ENCODE measurements at regions not wholly inside any gene's neighbourhood (a gene's known extent, or its start where the extent isn't known, plus 50 kb on each side); places are given as distances from the start of the nearest gene placed in this dataset.

DNA sequence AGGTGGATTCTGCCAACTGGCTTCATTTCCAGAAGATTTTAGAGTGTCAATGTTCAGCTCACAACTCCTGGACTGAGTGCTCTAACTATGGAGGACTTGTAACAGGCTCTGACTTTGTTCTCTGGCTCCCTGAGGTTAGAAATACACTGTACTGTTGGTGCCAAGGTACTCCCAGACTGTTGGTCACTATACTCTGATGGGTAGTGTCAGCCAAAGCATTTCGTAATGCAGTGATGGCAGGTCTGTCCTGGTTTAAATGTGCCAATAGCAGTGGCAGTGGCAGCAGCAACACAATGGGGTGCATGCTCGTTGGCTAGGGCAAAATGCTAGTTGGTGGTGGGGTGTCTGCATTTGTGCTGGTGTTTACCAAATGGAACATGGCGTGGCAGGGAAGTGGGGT, 472.2 kb downstream of the TDRD3 start:
- POLR2A ChIA-PET: no interaction called here
- TF ChIP-seq, protein P1, sequence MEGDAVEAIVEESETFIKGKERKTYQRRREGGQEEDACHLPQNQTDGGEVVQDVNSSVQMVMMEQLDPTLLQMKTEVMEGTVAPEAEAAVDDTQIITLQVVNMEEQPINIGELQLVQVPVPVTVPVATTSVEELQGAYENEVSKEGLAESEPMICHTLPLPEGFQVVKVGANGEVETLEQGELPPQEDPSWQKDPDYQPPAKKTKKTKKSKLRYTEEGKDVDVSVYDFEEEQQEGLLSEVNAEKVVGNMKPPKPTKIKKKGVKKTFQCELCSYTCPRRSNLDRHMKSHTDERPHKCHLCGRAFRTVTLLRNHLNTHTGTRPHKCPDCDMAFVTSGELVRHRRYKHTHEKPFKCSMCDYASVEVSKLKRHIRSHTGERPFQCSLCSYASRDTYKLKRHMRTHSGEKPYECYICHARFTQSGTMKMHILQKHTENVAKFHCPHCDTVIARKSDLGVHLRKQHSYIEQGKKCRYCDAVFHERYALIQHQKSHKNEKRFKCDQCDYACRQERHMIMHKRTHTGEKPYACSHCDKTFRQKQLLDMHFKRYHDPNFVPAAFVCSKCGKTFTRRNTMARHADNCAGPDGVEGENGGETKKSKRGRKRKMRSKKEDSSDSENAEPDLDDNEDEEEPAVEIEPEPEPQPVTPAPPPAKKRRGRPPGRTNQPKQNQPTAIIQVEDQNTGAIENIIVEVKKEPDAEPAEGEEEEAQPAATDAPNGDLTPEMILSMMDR (IDR thresholded peaks at IDR 0.05; ENCODE audit: control extremely low read depth, extremely low read depth, low read depth, missing control alignments): no peak
- CTCF ChIA-PET: no interaction called here

DNA sequence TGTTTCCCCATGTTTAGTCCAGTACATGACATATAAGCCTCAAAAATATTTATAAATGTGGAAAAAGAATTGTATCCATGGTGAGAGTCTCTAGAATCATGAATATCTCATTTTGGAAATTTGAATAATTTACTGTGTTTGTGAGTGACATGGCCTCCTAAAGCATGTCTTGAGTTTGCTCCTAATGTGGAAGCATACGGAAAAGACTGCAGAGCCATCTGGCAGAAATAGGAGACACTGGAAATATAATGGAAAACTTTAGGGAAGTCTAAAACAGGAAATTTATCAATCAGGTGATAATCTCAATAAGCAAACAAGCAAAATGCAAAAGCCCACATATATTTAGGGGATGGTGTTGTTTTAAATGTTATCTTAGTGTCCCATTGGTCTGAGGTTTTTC, 465.0 kb downstream of the TDRD3 start:
- ChIA-PET CTCF (interaction anchor here (1.2 kb wide), 1 partner anchor 16 kb away, joined by 4 read pairs; no protein-coding TSS in a partner anchor), POLR2A (no interaction called here)
- TF ChIP-seq, protein P1 (IDR thresholded peaks at IDR 0.05; ENCODE audit: control extremely low read depth, extremely low read depth, low read depth, missing control alignments): no peak
- no peak for DNase-seq (ENCODE audit: extremely low spot score)

More for the DNA sequence above, 472.2 kb downstream of the TDRD3 start:
- no peak for DNase-seq (ENCODE audit: extremely low spot score)

DNA sequence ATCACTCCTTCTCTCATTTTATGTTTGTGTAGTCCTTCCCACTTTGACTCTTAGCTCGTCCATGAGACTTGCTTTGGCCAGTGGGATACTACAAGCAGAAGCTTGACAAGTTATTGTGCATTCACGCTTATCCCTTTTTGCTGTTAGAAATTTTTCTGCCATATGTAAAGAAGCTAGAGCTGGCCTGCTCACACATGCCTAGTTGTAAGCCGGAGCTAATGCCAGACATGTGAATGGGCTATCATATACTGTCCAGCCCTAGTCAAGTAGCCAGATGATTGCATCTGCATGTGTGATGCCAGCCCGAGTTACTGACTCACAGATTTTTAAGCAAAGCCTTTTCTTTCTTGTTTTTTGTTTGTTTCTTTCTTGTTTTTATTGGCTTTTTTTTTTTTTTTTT, 460.7 kb downstream of the TDRD3 start:
- ChIA-PET POLR2A (no interaction called here), CTCF (interaction anchor here (0.8 kb wide), 1 partner anchor 16 kb away, joined by 3 read pairs; no protein-coding TSS in a partner anchor)
- TF ChIP-seq, protein P1 (IDR thresholded peaks at IDR 0.05; ENCODE audit: control extremely low read depth, extremely low read depth, low read depth, missing control alignments): no peak
- DNase-seq (ENCODE audit: extremely low spot score): no peak

DNA sequence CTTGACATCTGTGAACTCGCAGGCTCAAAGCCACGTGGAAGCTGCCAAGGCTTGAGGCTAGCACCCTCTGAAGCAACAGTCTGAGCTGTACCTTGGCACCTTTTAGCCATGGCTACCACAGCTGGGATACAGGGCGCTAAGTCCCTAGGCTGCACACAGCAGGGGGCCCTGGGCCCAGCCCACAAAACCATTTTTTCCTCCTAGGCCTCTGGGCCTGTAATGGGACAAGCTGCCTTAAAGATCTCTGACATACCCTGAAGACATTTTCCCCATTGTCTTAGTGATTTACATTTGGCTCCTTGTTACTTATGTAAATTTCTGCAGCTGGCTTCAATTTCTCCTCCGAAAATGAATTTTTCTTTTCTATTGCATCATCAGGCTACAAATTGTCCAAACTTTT, 455.9 kb downstream of the TDRD3 start:
- CTCF ChIA-PET: interaction anchor here (1.2 kb wide), 1 partner anchor 117 kb away, joined by 3 read pairs; no protein-coding TSS in a partner anchor
- TF ChIP-seq, protein P1 (IDR thresholded peaks at IDR 0.05; ENCODE audit: control extremely low read depth, extremely low read depth, low read depth, missing control alignments): no peak
- DNase-seq (ENCODE audit: extremely low spot score): no peak
- POLR2A ChIA-PET: no interaction called here

DNA sequence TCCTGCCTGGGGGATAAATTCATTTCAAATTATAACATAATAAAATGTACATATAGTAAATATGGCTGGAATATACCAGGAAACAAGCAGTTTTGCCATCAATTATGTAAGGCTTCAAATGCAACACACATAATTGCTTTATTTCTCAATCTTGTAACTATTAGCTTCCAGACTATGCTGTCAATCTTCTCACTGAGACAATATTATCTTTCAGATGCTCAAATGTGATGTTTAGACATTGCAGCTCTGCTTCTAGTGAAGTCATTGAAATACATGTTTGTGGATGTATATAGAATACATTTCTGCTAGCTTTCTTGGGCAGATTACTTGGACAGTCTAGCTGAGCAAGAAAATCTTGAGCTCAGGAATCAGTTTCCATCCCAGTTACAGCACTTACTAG, 454.4 kb downstream of the TDRD3 start:
- ChIA-PET POLR2A (no interaction called here), CTCF (no interaction called here)
- TF ChIP-seq, protein P1 (IDR thresholded peaks at IDR 0.05; ENCODE audit: control extremely low read depth, extremely low read depth, low read depth, missing control alignments): no peak
- no peak for DNase-seq (ENCODE audit: extremely low spot score)

DNA sequence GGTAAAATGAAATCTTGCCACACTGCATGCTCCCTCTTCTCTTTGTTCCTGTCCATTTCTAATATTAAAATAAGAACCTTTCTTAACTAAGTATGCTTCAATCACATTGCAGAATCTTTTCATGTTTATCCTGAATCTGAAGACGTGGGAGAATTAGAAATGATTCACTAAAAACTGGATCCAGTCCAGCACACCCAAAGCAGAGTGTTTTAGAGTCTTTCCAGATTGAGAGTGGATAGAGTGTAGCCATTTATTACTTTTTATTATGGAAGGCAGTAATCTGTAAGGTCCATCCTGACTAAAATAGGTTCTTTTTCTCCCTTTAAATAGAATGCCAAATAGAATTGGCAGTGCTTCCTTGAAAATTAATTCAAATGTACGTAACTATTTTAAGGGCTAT, 453.5 kb downstream of the TDRD3 start:
- TF ChIP-seq, protein P1 (IDR thresholded peaks at IDR 0.05; ENCODE audit: control extremely low read depth, extremely low read depth, low read depth, missing control alignments): no peak
- CTCF ChIA-PET: no interaction called here
- no peak for DNase-seq (ENCODE audit: extremely low spot score)
- POLR2A ChIA-PET: no interaction called here

DNA sequence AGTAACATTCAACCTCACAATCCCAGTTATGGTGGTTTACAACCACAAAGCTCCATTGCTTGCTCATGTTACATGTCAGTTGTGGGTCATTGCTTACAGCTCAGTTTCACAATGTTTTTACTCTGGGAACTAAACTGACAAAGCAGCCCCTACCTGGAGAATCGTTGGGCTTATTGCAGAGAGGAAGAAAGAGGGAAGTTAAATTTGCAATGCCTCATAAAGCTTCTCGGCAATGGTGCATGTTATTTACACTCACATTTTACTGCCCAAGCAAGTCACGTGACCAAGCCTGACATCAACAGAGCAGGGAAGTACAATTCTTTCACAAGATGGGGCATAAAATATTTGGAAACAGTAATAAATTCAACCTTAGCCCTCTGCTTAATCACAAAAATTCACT, 441.6 kb downstream of the TDRD3 start:
- ChIA-PET CTCF (interaction anchor here (1.2 kb wide), 1 partner anchor 9 kb away, joined by 3 read pairs; no protein-coding TSS in a partner anchor), POLR2A (no interaction called here)
- TF ChIP-seq, protein P1 (IDR thresholded peaks at IDR 0.05; ENCODE audit: control extremely low read depth, extremely low read depth, low read depth, missing control alignments): no peak
- DNase-seq (ENCODE audit: extremely low spot score): no peak

Data from GM10248 (cell line).